GM10266 (cell line): ENCODE measurements at regions not wholly inside any gene's neighbourhood (a gene's known extent, or its start where the extent isn't known, plus 50 kb on each side); places are given as distances from the start of the nearest gene placed in this dataset.

ENCODE experiments used
- DNase-seq: peaks from one replicate; pipeline ENCODE4 v3.0.0; 2012; ENCODE audit errors: extremely low spot score
- TF ChIP-seq, protein P1 (sequence below): IDR thresholded peaks from 2 replicates; pipeline ENCODE4 v1.5.1; 2012; ENCODE audit warnings: mild to moderate bottlenecking, low read depth; ENCODE audit not compliant: control insufficient read depth, insufficient read depth; ENCODE audit errors: missing control alignments

DNA sequence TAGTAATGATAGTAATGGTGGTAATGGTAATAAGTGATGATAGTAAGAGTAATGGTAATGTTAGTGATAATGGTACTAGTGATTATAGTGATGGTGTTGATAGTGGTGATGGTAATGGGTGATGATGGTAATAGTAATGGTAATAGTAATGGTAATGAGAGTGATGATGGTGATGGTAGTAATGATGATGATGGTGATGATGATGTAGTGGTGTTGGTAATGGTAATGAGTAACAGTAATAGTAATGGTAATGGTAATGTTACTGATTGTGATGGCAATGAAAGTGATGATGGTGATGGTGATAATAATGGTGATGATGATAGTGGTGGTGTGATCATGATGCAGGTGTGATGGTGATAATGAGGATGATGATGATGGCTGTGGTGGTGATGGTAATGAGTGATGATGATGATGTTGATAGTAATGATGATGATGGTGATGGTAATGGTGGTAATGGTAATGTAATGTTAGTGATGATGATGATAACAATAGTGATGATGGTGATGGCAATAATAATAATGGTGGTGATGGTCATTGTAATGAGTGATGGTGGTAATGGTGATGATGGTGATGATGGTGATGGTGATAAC, 235.0 kb downstream of the MATN1 start:
- no peak for DNase-seq
- TF ChIP-seq, protein P1, sequence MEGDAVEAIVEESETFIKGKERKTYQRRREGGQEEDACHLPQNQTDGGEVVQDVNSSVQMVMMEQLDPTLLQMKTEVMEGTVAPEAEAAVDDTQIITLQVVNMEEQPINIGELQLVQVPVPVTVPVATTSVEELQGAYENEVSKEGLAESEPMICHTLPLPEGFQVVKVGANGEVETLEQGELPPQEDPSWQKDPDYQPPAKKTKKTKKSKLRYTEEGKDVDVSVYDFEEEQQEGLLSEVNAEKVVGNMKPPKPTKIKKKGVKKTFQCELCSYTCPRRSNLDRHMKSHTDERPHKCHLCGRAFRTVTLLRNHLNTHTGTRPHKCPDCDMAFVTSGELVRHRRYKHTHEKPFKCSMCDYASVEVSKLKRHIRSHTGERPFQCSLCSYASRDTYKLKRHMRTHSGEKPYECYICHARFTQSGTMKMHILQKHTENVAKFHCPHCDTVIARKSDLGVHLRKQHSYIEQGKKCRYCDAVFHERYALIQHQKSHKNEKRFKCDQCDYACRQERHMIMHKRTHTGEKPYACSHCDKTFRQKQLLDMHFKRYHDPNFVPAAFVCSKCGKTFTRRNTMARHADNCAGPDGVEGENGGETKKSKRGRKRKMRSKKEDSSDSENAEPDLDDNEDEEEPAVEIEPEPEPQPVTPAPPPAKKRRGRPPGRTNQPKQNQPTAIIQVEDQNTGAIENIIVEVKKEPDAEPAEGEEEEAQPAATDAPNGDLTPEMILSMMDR: no peak

GRCh38 chr1:30487042-30487441, 236.3 kb downstream of the MATN1 start:
- no peak for DNase-seq
- TF ChIP-seq, protein P1: no peak

DNA sequence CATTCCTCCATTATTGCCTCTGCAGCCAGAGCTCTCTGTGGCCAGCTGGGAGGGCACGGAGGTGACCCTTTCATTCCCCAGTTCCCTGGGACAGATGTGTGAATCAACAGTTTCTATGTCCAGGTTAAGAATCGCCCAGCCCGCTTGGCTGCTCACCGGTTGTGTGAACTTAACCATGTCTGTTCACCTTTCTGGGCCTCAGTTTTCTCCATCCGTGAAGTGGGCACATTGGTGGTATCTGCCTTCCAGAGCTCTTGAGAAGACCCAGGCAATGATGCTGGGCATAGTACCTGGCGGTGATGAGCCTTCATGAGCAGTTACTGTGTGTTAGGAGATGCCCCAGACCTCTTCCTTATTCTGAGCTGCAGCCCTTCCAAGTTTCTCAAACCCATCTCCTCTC, 238.3 kb downstream of the MATN1 start:
- TF ChIP-seq, protein P1: no peak
- no peak for DNase-seq

DNA sequence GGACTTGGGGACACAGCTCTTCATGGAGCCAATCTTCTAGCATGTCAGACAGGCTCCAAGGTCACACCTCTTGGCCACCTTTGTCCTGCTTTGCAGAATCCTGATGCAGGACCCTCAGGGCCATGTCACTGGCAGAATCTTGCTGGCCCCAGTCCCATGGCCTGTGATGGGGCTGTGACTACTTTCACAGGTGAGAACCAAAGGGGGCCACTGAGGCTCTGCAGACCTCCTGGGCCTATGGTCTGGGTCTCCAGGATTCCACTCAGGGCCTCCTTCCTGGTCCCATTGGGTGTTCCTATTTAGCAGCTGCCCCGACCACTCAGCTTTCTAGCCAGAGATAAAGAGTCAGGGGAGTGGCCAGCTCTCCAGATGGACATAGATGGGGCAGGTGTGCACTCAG, 238.7 kb downstream of the MATN1 start:
- TF ChIP-seq, protein P1: no peak
- no peak for DNase-seq

GRCh38 chr1:30479575-30479974, 243.8 kb downstream of the MATN1 start:
- TF ChIP-seq, protein P1: no peak
- no peak for DNase-seq

DNA sequence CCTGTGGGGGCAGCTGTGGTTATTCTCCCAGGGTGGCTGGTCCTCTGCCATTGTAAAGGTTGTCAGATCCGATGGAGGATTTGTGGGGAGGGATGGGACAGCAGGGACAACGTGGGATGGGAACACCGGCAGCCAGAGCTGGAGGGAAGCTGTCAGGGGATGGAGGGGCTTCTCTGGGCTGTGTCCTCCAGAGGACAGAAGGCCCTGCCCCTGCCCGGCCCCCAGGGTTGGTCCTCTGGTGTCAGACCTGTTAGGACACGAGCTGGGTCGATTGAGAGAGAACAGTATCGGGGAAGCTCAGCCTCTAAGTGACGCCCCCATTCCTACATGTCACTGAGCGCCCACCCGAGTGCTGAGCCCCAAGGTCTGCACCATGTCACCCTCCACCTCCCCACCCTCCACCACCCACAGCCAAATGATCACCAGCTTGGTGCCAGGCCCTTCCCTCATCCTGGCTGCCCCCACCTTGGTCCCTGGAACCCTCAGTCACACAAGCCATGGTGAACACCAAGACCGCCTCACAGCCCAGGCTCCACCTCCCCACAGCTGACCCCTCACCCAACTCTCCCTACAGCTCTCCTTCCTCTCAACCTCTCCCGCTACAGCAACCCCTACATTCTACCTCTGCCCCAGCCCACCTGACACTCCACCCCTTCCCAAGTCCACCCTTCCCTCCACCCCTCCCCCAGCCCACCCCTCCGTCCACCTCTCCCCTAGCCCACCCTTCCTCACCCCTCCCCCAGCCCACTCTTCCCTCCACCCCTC, 244.4 kb downstream of the MATN1 start:
- DNase-seq: no peak
- TF ChIP-seq, protein P1: no peak

DNA sequence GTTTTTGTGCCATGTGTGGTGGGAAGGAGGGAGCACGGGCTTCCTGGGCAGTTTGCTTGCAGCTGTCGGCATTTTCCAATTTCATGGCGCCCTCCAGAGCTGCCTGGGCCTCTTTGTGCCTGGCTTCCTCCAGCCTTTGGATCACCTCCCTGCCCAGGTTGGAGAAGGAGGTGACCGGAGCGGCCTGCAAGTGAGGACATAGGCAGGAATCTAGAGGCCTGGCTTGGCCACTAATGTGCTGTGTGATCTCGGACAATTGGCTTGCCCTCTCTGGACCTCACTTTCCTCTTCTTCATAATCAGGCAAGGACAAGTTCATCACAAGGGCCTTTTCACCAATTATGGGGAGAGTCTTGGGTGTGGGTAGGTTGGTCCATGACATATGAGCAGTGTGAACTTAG, 245.1 kb downstream of the MATN1 start:
- no peak for DNase-seq
- TF ChIP-seq, protein P1: no peak
